AG08395 (cell line): ENCODE measurements at regions not wholly inside any gene's neighbourhood (a gene's known extent, or its start where the extent isn't known, plus 50 kb on each side); places are given as distances from the start of the nearest gene placed in this dataset.

Source experiments
- DNase-seq: peaks from one replicate; pipeline ENCODE4 v3.0.0; 2012; ENCODE audit warnings: mixed read lengths, low spot score

DNA sequence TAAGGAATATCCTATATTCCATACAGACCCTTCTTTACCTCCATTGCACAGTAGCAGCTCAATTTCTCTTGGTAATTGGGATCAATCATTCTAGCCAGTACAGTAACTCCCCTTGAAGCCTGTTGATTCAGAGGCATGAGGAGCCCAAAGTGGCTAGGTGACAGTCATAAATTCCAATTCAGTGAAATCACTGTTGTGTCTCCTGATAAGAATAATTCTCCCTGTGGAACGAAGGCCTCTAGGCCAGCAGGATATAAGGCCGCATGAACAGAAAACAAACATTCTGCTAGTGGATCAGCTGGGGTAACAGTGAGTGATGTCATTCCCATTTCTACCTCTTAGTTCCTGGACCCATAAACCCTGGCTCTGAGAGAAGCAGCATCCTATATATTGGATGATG lies 696.3 kb downstream of the NR2F2 start:
- DNase-seq, result no peak

DNA sequence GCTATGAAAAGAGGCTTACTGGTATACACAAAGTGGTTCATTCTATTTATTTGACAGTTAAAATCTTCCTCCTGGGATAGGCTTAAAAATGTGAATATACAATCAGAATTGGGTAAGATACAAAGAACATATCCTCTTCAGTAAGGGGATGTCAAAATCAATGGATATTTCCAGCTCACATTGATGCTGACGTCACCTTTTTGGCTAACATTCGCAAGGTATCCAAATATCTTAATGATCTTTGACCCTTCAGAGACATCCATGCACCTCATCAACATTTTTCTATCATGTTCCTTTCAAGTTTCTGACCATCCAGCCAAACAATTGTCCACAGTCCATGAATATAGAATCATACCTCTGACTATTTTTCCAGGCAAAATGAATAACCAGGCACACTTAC lies 697.3 kb downstream of the NR2F2 start:
- no peak for DNase-seq

GRCh38 chr15:97030251-97030650 lies 699.8 kb downstream of the NR2F2 start:
- no peak for DNase-seq

DNA sequence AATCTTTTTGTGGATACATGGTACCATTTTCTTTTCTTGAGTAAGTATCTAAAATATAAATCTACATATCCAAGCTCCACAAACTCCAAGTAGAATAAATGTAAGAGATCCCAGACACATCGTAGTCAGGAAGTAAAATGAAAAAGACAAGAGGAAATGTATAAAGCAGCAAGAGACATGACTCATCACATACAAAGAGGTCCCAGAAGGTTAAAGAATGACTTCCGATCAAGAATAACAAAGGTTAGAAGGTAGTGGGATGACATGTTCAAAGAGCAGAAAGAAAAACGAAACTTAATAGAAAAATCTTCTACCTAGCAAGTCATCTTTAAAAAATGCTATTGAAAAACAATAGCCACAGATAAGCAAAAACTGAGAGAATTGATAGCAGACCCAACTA lies 705.8 kb downstream of the NR2F2 start:
- no peak for DNase-seq

GRCh38 chr15:97037080-97037479 lies 706.6 kb downstream of the NR2F2 start:
- DNase-seq, result no peak

DNA sequence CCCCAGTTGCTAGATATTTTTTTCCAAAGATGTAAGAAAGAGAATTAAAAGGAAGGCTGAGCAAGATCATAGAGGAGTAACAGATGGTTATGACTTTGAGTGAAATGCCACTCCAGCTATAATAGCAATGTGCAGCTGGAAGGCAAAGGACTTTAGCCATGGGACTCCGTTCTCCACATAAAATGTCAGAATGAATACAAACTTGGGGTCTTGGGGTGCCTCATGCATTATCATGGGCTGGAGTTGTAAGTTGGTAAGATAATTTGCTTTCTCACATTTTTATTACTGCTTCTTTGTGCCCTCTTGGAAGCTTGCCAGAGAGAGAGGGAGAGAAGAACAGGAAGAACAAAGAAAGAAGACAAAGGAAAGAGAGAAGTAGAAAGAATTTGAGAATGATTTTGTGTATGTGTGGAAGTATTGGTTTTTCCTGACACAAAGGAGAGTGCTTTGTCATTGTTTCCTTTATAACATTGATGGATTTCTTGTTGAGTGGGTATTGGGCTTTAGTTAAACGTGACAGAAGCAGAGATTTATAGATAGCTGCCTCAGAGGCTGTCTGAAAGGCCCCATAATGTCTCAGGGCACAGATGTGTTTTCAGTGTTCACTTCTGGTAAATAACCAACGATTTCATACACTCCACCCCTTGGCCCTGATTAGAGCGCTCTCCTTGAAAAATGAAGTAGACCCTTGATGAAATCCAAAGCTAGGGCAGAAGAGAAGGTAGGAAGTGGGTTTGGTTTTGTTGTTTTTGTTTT lies 715.3 kb downstream of the NR2F2 start:
- no peak for DNase-seq

- DNase-seq, result no peak
These were observed 722.0 kb downstream of the NR2F2 start for GRCh38 chr15:97052513-97052912.

GRCh38 chr15:97053635-97054034 lies 723.1 kb downstream of the NR2F2 start:
- DNase-seq, result no peak

- no peak for DNase-seq
These were observed 727.0 kb downstream of the NR2F2 start for GRCh38 chr15:97057503-97057902.

DNA sequence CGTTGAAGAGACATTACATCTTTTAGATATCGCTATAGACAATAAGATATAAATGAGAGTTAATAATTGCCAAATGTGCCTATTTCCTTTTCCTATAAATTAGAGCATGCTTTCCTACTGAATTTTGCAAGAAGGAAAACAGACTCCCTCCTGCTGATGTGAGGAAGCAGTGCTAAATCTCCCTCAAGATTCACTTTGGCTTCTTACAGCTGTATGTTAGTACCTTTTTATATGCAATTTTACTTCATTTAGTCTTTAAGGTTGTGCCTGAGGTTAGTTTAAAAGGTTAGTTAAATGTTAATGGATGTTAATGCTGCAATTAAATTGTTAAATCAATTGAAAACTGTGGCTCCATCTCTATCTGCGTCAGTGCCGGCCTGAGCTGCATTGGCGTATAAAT lies 728.8 kb downstream of the NR2F2 start:
- DNase-seq, result no peak

DNA sequence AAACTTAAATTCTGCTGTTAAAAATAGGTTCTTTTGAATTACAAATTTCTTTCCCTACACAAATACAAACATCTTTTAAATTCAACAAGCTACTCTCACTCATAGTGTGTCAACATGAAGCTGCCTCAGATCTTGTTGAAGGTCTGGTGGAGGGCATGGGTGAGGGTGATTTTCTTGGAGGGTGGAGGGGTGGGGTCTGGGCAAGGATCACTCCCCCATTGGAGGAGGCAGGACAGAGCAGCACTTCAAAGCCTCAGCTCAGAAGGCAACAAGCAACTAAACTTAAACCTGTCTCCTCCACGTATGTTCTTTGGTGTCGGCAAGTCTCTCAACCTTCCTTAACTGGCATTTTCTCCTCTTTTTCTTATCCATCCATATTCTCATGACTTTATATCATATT lies 730.9 kb downstream of the NR2F2 start:
- DNase-seq, result no peak

- no peak for DNase-seq
These were observed 741.2 kb downstream of the NR2F2 start for GRCh38 chr15:97071668-97072067.

GRCh38 chr15:97072545-97072944 lies 742.0 kb downstream of the NR2F2 start:
- no peak for DNase-seq

- no peak for DNase-seq
These were observed 745.5 kb downstream of the NR2F2 start for GRCh38 chr15:97076011-97076410.

GRCh38 chr15:97077975-97078374 lies 747.5 kb downstream of the NR2F2 start:
- DNase-seq, result no peak

- DNase-seq, result no peak
These were observed 748.1 kb downstream of the NR2F2 start for GRCh38 chr15:97078591-97078990.

- DNase-seq, result no peak
These were observed 751.2 kb downstream of the NR2F2 start for GRCh38 chr15:97081666-97082226.

- no peak for DNase-seq
These were observed 752.3 kb downstream of the NR2F2 start for GRCh38 chr15:97082830-97083229.

DNA sequence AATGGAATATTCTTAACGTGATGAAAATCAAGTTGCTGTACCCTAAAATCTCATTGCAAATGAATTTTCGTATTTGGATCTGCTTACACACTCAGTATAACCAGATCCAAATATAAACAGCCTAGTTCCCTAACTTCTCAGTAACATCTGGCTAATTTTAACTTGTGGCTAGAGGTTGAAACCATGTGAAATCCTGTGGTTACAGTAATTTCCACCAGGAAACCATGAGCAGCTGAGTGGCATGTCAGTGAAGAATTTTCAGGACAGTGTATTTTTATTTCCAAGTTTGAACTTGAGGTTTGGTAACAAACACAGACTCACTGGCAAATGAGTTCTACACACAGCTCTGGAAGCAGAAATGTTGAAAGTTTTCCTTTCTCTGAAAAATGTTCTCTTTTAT lies 754.1 kb downstream of the NR2F2 start:
- DNase-seq, result no peak

GRCh38 chr15:97085731-97086130 lies 755.2 kb downstream of the NR2F2 start:
- DNase-seq, result no peak

DNA sequence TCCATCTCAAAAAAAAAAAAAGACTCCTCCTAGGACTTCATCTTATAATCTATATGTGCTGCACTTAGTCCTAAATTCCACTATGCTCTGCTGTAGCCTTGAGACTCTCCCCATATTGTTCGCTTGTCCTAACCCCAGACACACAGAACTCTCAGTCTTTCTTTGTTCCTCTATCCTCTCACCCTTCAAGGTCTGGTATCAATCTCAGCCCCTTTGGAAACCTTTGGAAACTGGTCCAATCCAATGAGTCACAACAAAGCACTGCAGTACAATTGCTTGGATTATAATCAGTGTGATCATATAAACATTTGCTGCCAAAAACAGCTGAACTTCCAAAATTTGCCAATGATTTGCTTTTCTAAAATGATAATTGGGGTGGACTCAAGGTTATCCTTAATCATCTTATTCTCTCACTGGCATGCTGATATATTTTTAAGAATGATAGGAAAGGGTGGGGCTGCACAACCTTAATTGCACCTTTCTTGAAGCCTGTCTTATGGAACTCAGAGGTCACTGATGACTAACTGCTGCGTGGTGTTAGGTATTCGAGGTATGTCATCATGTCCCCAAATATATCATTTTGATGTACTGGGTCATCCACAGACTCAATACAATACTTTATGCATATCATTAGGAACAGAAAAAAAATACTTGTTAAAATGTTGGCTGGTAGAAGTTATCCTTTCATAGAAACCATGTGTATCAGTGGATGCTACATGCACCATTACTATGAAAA lies 756.7 kb downstream of the NR2F2 start:
- no peak for DNase-seq

- DNase-seq, result no peak
These were observed 760.6 kb downstream of the NR2F2 start for GRCh38 chr15:97091093-97091492.

GRCh38 chr15:97092656-97093055 lies 762.2 kb downstream of the NR2F2 start:
- no peak for DNase-seq
